ENCODE measurements at regions not wholly inside any gene's neighbourhood (a gene's known extent, or its start where the extent isn't known, plus 50 kb on each side); places are given as distances from the start of the nearest gene placed in this dataset.

GRCh38 chr3:8406479-8406878, 95.1 kb upstream of the LMCD1 start:
- intact Hi-C loops (cut with DNase I, micrococcal nuclease) = no loop called here
- ATAC-seq (ENCODE audit: poor library complexity) (no peak), DNase-seq (no peak)
- H3K4me3 Mint-ChIP-seq = no peak overlapping the region
- H3K36me3 Mint-ChIP-seq (ENCODE audit: low read depth) = no peaks in the 10 kb centered on the region
- no peaks in the 10 kb centered on the region for H3K27me3 ChIP-seq (ENCODE audit: control insufficient read depth in 1 of 2, insufficient read depth in 2 of 2, low read length in 2 of 2)
- no peaks in the 10 kb centered on the region for H3K4me1 Mint-ChIP-seq (ENCODE audit: low read depth)
- TF ChIP-seq CTCF (IDR thresholded peaks at IDR 0.05) = no peak
- no peak overlapping the region for H3K27ac Mint-ChIP-seq
- H3K36me3 ChIP-seq (ENCODE audit: insufficient read depth, low read length) = no peaks in the 10 kb centered on the region
- CTCF ChIA-PET = no interaction called here
- H3K4me3 ChIP-seq (ENCODE audit: low read length) = no peak overlapping the region
- no peaks in the 10 kb centered on the region for H3K4me1 ChIP-seq (ENCODE audit: insufficient read depth, low read length)
- POLR2A ChIA-PET = no interaction called here
- peaks cover 5% of the 10 kb centered on the region for H3K9me3 Mint-ChIP-seq
- no peak overlapping the region for H3K27ac ChIP-seq (ENCODE audit: low read depth in 1 of 2, low read length in 2 of 2)
- H3K27me3 Mint-ChIP-seq = no peaks in the 10 kb centered on the region
- H3K9me3 ChIP-seq (ENCODE audit: control insufficient read depth in 1 of 2, insufficient read depth in 1 of 2, low read length in 2 of 2) = peaks cover 0 to 8% of the 10 kb centered on the region in 2 experiments

- no peaks in the 10 kb centered on the region for H3K27me3 Mint-ChIP-seq
- no peak overlapping the region for H3K4me3 Mint-ChIP-seq
- H3K36me3 ChIP-seq (ENCODE audit: insufficient read depth, low read length) = no peaks in the 10 kb centered on the region
- TF ChIP-seq CTCF (IDR thresholded peaks at IDR 0.05) = no peak
- H3K27ac ChIP-seq (ENCODE audit: low read depth in 1 of 2, low read length in 2 of 2) = no peak overlapping the region
- no peaks in the 10 kb centered on the region for H3K36me3 Mint-ChIP-seq (ENCODE audit: low read depth)
- ChIA-PET CTCF (interaction anchor here (1.5 kb wide), 1 partner anchor 89 kb away, joined by 12 read pairs; no protein-coding TSS in a partner anchor), POLR2A (no interaction called here)
- H3K9me3 Mint-ChIP-seq = no peaks in the 10 kb centered on the region
- peaks cover 2% of the 10 kb centered on the region for H3K4me1 ChIP-seq (ENCODE audit: insufficient read depth, low read length)
- no peaks in the 10 kb centered on the region for H3K9me3 ChIP-seq (ENCODE audit: control insufficient read depth in 1 of 2, insufficient read depth in 1 of 2, low read length in 2 of 2)
- H3K27me3 ChIP-seq (ENCODE audit: control insufficient read depth in 1 of 2, insufficient read depth in 2 of 2, low read length in 2 of 2) = no peaks in the 10 kb centered on the region
- intact Hi-C loops (cut with DNase I, micrococcal nuclease) = no loop called here
- ATAC-seq (ENCODE audit: poor library complexity) = no peak
- DNase-seq = no peak
- peaks cover 11% of the 10 kb centered on the region for H3K4me1 Mint-ChIP-seq (ENCODE audit: low read depth)
- no peak overlapping the region for H3K27ac Mint-ChIP-seq
- no peak overlapping the region for H3K4me3 ChIP-seq (ENCODE audit: low read length)
These were observed 88.2 kb upstream of the LMCD1 start for GRCh38 chr3:8413337-8413926.

- Mint-ChIP-seq H3K27me3 (no peaks in the 10 kb centered on the region), H3K27ac (no peak overlapping the region)
These were observed 84.7 kb upstream of the LMCD1 start for GRCh38 chr3:8416965-8417364.

More at GRCh38 chr3:8416965-8417364, 84.7 kb upstream of the LMCD1 start:
- Mint-ChIP-seq H3K4me1 (ENCODE audit: low read depth) (peaks cover 11% of the 10 kb centered on the region), H3K36me3 (ENCODE audit: low read depth) (no peaks in the 10 kb centered on the region), H3K9me3 (no peaks in the 10 kb centered on the region), H3K4me3 (no peak overlapping the region)
- ATAC-seq (ENCODE audit: poor library complexity) (no peak), DNase-seq (peak in 2 of 14 experiments; percentile 5 to 23)
- ChIA-PET CTCF (interaction anchor here (0.7 to 4.7 kb wide), 11 partner anchors 12 to 177 kb away, joined by 3 to 71 read pairs (median 4); no protein-coding TSS in a partner anchor), POLR2A (interaction anchor here (0.9 to 2.0 kb wide), 7 partner anchors 17 to 93 kb away, joined by 3 to 17 read pairs (median 3); no protein-coding TSS in a partner anchor)
- no peak overlapping the region for H3K4me3 ChIP-seq (ENCODE audit: low read length)
- H3K4me1 ChIP-seq (ENCODE audit: insufficient read depth, low read length) = peaks cover 2% of the 10 kb centered on the region
- H3K9me3 ChIP-seq (ENCODE audit: control insufficient read depth in 1 of 2, insufficient read depth in 1 of 2, low read length in 2 of 2) = no peaks in the 10 kb centered on the region
- intact Hi-C loops (cut with DNase I, micrococcal nuclease) = loop anchor here (1.0 to 5.0 kb wide), 6 partner anchors 92 to 617 kb away; no protein-coding TSS in a partner anchor
- H3K27ac ChIP-seq (ENCODE audit: low read depth in 1 of 2, low read length in 2 of 2) = no peak overlapping the region
- H3K27me3 ChIP-seq (ENCODE audit: control insufficient read depth in 1 of 2, insufficient read depth in 2 of 2, low read length in 2 of 2) = no peaks in the 10 kb centered on the region
- TF ChIP-seq CTCF (IDR thresholded peaks at IDR 0.05) = no peak
- no peaks in the 10 kb centered on the region for H3K36me3 ChIP-seq (ENCODE audit: insufficient read depth, low read length)

Measured in CD4-positive, alpha-beta T cell (primary cell).